ENCODE measurements at regions not wholly inside any gene's neighbourhood (a gene's known extent, or its start where the extent isn't known, plus 50 kb on each side); places are given as distances from the start of the nearest gene placed in this dataset.

GRCh38 chr15:94177112-94177511, 54.2 kb upstream of the MCTP2 start:
- no peak for DNase-seq

GRCh38 chr15:94175420-94175819, 55.9 kb upstream of the MCTP2 start:
- DNase-seq = no peak

- DNase-seq = no peak
These were observed 57.0 kb upstream of the MCTP2 start for GRCh38 chr15:94174399-94174802.

GRCh38 chr15:94168250-94168649, 63.1 kb upstream of the MCTP2 start:
- DNase-seq = no peak

- no peak for DNase-seq
These were observed 66.4 kb upstream of the MCTP2 start for GRCh38 chr15:94164971-94165370.

DNA sequence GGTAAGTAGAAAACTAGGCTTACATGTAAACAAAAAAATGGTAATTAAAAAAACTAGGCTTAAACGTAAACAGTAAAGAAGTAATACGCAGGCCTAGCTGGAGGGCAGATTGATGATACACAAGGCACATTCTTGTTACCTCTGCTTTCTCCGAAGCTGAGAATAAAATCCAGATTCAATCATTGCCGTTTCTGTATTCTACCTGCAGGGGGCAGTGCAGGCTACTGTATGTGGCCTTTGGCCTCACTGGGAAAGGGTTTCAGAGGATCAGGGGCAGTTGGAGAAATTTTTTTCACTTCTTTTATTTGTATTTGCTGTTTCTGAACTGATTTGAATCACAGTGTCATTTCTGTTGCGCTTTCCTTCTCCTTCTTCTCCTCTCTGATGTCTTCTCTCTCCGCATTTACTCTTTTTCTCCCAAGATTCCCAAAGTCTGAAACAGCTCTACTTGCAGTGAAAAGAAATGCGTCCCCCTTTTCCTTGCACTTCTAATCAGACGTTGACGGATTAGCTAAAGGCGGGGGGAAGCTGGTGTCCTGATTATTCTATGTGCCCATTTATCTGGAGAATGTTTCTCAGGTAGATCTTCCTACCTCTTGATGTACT, 67.1 kb upstream of the MCTP2 start:
- peak; percentile 65 for DNase-seq

DNA sequence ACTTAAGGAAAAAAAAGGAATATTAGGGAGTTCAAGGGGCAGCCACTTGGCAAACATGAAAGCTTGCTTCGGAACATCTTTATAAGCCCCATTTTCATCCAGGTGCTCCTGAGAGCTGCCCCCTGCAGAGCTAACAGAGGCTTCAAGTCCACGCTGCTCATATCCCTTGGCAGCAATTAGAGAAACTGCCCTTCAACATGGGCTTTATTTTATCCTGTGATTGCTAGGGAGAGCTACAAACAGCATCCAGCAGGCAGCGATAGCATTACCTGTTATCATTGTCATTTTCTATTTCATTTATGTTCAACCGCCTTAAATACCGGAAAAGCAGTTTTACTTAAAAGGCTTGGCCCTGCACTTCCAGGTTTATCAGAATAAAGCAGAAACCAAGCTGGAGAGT, 68.4 kb upstream of the MCTP2 start:
- DNase-seq = no peak

- no peak for DNase-seq
These were observed 77.1 kb upstream of the MCTP2 start for GRCh38 chr15:94154255-94154654.

DNA sequence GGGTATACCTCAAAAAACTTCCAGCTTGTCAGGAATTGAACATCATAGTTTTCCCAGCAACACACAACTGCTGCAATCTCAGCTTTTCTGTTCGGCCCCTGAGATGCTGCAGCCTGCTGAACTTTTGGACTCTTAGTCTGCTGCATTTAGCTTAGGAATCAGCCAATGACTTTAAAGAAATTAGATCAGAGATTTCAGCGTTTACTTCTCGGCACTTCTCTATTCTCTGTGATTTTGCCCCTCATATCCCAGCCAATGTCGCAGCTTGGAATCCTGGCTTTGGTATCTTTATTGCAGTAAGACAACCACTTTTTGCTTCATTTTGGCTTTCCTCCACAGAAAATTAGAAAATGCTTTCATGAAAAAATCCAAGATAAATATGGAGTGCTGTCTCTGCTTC, 86.3 kb upstream of the MCTP2 start:
- no peak for DNase-seq

DNA sequence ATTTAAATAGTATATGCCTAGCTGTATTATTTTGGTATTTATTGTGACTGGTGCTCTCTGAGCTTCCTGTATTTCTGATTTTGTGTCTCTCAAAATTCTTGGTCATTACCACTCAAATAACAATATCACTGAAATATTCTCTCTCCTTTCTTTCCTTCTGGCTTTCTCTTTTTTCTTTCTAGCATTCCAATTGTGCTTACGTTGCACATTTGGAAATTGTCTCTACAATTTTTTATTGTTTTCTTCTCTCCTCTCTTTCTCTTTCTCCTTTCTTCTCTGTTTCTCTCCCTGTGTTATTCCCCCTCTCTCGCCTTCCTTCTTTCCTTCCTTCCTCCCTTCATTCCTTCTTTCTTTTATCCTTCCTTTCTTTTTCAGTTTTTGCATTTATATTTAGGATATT, 89.6 kb upstream of the MCTP2 start:
- no peak for DNase-seq

- DNase-seq = no peak
These were observed 95.7 kb upstream of the MCTP2 start for GRCh38 chr15:94135486-94136147.

- no peak for DNase-seq
These were observed 99.5 kb upstream of the MCTP2 start for GRCh38 chr15:94131875-94132274.

- DNase-seq = no peak
These were observed 100.9 kb upstream of the MCTP2 start for GRCh38 chr15:94130504-94130903.

DNA sequence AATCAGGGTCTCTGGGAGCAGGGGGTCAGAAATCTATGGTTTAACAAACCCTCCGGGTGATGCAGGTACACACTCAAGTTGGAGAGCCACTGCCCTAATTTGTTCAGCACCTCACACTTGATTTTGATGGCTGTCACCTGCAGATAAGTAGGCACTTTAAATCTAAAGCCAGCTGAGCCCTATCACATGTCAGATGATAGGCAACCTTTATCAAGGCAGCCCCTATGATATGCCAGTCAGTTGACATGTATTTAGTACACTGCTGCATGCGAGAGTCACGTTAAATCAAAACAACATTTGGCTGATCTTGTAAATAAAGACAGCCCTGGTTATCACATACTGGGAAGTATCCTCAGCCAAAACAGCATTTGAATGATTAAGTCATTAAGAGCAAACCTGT, 104.4 kb upstream of the MCTP2 start:
- DNase-seq = no peak

GRCh38 chr15:94125698-94126097, 105.7 kb upstream of the MCTP2 start:
- no peak for DNase-seq

- no peak for DNase-seq
These were observed 106.2 kb upstream of the MCTP2 start for GRCh38 chr15:94125156-94125555.

GRCh38 chr15:94122516-94122915, 108.8 kb upstream of the MCTP2 start:
- DNase-seq = no peak

DNA sequence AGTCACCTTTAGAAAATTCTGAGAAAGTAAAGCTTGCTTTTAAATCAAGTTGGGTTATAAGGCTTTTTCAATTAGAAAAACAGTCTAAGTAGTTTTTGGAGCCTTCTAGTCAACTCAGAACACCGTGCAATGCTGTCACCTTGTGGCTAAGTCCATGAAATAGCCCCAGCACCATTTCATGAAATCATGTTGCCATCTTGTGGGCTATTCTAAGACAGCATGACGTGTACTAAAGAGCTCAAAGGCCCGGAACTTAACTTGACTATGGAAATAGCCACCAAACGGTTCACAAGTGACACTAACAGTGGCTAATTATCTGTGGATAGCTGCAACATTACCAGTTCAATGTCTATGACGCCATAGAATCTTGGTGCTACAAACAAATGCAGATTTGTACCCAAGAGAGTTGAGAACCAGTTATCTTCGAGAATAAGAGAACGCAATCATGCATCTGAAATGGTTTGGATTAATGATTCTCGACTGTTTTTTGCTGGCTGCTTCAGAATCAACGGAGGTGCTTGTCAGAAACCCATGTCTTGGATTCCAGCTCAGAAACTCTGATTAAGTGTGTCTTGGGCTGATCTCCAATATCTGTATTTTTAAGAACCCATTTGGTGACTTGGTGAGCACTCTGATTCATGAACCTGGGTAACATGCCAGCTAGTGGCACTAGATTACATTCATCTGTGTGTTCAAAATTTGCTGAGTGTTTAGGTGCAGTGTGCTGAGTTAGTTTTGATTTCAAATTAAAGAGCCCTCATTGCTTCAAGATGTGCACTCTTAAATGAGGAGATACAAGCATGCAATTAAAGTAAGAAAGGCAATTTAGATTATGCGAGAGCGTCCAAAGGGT, 111.2 kb upstream of the MCTP2 start:
- DNase-seq = peak; percentile 27

DNA sequence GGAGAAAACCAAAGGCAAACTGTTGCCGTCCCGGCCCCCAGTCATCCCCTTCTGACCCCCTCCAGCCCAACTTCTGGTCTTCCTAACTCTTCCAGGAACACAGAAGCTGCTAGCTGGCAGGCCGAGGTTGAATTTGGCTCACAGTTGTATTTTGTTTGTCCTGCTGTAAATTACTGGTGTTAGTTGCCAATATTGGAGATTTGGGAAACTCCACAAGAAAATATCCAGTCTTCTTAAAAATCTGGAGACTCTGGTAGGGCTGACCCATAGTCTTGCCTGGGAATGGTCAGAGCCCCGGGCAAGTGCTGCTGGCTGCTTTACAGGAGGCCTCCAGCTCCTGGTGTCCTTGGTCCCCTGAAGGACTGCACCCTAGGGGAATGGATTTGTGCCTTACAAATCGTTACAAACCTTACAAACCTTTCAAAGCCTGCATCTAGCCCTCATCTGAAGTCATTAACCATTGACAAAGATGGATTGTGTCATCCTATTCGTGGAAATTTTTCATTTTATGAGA, 112.0 kb upstream of the MCTP2 start:
- DNase-seq = no peak

DNA sequence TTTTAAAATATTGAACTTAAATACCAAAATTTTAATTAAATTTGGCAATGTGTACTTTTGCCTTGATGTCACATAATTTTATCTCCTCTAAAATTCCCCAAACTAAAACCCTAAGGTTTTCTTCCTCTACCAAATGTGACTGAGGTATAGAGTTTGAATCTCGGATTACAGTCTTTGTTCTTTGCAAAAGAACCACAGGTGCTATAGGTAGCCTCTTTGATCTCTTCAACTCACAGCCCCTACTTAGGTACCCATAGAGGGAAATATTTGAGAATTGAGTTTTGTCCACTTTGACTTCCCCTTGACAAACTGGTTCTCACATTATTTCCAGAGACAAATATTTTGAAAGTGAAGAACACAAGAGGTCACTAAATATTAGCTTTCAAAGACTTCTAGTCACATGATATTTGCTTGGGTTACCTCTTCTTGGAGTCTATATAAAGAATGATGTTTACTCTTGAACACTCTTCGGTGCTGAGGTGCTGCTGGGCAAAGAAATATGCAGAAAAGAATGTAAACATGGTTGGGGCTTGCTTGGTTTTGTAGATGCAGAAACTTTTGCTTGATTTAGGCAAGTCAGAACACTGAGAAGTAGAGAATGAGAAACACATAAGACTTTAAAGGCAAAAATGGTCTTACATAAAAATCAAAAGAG, 120.8 kb upstream of the MCTP2 start:
- no peak for DNase-seq

- no peak for DNase-seq
These were observed 123.7 kb upstream of the MCTP2 start for GRCh38 chr15:94107652-94108051.

DNA sequence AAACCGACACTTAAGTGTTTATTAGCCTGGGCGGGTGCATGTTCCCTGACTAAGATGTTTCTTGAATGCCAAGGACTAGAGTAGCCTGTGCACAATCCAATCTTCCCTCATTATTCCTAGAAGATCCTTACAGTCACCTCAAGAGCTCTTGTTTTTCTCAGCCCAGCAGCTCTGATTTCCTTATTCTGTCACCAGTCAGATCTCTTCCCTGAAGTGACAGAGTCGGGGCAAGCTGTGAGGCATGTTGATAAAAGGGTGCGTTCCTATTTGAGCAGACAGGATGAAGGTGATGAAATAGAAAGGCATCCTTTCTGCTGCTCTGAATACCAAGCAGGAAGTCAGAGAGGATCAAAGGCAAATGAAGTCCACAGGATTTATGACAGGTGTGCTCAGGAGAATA, 125.6 kb upstream of the MCTP2 start:
- DNase-seq = no peak

DNA sequence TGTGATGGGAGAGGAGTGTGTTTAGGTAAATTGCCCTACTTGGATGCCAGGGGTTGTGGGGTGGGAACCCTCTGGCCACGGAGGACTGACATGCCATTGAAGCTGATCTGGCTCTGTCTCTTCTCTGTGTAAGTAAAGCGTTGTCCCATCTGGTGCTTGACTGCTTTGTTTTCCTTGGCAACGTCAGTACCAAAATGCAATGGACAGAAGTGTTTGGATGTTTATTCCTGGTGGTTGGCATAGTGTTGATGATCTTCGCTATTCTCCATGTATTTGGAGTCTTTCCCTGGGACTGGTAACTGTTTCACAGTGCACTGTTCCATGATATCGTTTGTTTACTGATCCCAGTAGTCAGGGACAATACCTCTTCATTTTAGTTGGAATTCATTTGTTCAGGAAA, 130.5 kb upstream of the MCTP2 start:
- DNase-seq = no peak

All from CD4-positive, alpha-beta T cell treated with Interleukin-17A for 4 hours (primary cell).